GM21515 (cell line): ENCODE measurements at regions not wholly inside any gene's neighbourhood (a gene's known extent, or its start where the extent isn't known, plus 50 kb on each side); places are given as distances from the start of the nearest gene placed in this dataset.

ENCODE experiments used
- ATAC-seq: cut with Tn5 transposase; IDR thresholded peaks from one replicate; pipeline ENCODE4 v1.9.1; 2021; ENCODE audit not compliant: unreplicated experiment

GRCh38 chr1:93815366-93816110 is 63.5 kb downstream of the DNTTIP2 start:
- ATAC-seq: no peak

DNA sequence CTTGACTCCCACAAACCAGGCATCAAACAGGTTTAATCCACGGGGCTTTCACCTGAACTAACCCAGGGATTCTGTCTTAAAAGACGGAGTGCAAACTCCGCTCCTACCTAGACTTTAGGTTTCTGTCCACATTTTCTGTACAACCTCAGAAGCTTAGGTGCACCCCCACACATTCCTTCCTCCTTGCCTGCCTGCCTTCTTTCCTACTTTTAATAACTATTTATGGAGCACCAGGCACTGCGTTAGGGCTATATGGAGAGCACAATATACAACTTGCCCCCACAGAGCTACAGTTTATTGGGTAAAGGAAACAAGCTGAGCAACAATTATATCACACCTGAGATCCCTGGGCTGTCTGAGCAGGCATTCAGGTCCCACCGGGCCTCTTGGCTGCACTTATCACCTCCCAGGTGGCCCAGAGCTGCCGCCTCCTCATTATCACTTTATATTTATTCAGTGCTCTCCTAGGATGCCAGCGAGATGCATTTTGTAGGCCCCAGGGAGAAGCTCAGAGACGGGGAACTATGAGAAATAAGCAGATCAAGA is 64.1 kb downstream of the DNTTIP2 start:
- no peak for ATAC-seq

DNA sequence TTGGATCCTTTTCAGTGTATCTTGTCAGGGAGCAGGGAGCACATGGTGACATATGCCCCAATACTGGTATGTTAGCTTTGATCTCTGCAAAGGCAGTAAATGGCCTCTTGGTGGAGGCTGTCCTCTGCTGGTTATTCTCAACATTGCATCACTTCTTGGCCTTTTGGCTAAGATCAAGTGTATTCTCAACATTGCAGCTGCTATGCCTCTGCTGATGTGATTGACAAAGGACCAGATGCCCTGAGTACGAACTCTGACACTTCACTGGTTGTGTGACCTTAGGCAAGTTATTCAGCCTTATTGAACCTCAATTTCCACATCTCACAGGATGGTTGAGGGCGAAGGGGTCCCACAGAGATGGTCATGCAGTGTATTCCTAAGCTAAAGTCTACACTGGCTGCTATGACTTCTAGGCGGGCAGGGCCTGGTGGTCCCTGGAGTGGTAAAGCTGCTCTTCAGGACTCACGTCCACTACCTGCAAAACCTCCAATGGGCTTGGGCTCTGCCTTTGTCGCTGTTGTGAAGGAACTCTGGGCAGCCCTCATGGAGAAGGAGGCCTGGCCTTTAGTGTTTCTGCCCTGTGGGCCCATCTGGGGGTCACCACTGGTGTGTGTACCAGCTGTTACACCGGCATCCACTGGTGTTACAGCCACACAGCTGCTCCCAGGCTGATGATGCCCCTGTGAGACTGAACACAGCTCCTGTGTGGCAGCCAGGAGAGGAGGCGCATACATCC is 64.8 kb downstream of the DNTTIP2 start:
- ATAC-seq: peak; percentile 84

DNA sequence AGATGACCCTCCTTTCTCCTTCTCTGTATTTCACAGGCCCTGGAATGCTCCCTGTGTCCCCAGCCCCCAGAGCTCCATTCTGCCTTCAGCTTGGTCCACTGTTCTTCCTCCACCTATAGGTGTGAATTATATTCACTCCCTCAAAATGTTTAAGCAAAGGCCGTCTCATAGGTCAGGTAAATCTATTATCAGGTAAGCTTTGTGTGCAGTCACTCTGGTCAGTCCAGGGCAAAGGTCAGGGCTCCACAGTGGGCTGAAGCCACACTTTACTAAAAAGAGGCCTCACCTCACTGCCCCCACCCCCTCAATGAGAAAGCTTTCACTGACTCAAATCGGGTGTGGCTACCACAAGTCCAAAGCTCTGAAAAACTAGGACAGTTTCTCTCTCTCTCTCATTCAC is 65.9 kb downstream of the DNTTIP2 start:
- no peak for ATAC-seq

GRCh38 chr1:93811326-93812065 is 67.5 kb downstream of the DNTTIP2 start:
- ATAC-seq: no peak

GRCh38 chr1:93810316-93810715 is 68.7 kb downstream of the DNTTIP2 start:
- ATAC-seq: no peak

- no peak for ATAC-seq
Measured at GRCh38 chr1:93808871-93809270, 70.1 kb downstream of the DNTTIP2 start.

DNA sequence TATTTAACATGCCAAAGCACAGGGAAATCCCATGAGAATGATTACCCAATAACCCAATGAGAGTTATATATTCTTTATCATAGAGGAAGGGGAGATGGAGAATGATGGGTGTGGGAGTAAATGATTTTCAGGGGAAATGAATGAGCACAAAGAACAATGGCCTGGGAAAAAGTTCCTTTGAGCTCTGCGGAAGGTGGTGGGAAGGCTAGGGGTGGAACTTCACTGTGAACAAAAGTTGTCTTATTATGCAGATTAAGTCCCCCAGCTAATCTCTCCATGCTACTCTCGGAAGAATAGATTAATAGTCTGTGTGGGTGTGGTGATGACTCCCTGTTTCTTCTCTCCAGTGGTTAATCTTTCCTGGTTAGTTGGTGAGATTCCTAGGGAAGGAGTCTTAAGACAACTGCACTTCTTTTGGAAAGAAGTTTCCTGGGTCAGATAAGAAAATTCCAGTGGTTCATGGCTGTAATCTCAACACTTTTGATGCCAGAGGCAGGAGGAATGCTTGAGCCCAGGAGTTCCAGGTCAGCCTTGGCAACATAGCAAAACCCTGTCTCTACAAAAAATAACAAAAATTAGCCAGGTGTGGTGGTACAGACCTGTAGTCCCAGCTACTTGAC is 71.6 kb downstream of the DNTTIP2 start:
- ATAC-seq: no peak

- ATAC-seq: no peak
Measured at GRCh38 chr1:93805027-93805610, 73.9 kb downstream of the DNTTIP2 start.

DNA sequence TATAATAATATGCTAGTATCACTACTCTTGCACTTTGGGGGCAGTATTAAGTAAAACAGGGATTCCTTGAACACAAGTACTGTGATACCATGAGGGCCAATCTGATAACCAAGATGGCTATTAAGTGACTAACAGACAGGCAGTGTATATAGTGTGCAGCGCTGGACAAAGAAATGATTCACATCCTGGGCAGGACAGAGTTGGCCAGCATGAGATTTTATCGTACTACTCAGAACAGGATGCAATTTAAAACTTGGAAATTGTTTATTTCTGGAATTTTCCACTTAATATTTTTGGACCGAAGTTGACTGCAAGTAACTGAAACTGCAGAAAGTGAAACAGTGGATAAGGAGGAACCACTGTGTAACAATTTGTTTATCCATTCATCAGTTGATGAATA is 74.6 kb downstream of the DNTTIP2 start:
- no peak for ATAC-seq

DNA sequence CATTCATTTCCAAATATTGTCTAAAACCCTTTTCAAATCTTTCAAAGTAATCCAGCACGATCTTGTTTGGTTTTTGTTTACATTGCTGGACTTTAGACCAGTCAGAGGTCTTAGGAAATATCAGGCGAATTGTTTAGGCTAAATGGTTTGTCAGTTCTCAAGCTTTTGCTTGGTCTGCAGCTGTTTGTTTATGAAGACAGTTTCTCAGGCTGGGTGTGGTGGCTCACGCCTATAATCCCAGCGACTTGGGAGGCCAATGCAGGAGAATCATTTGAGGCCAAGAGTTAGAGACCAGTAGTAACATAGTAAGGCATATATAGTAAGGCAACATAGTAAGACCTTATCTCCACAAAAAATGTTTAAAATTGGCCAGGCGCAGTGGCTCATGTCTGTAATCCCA is 77.5 kb downstream of the DNTTIP2 start:
- ATAC-seq: no peak

- no peak for ATAC-seq
Measured at GRCh38 chr1:93800856-93801255, 78.2 kb downstream of the DNTTIP2 start.

DNA sequence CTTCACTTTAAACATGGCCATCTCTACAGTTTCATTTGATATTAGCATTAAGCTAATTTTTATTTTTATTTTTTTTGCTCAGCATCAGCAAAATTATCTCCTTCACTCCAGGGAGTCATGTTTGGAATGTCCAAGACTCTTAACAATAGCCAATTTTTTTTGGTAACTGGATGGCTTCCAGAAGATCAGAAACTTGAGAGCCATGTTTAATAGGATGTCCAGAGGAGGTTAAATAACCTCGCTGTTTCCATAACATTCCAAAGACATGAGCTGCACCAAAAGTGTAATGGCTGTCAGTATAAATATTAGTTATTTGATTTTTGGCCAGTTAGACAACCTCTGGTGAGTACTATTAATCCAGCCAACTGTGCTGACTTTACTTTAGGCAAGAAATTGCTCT is 80.7 kb downstream of the DNTTIP2 start:
- no peak for ATAC-seq

DNA sequence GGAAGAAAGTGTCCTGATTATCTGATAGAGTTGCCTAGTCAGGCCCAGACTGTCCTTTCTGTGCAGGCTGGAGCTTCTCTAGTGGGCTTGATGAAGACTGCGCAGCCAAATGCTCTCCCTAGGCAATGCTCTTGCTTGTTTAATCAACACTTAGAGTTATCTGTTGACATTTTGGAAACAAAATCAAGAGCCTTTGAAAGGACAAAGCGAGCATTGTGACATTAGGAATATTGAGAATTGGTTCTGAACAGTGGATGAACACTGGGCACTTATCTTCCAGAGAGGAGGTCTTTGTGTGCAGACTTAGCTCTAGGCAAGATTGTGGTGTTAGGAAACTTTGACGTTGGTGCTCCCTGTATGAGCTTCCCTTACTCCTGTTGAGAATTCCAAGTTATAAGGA is 94.5 kb downstream of the DNTTIP2 start:
- ATAC-seq: no peak

- no peak for ATAC-seq
Measured at GRCh38 chr1:93783876-93784275, 95.1 kb downstream of the DNTTIP2 start.

DNA sequence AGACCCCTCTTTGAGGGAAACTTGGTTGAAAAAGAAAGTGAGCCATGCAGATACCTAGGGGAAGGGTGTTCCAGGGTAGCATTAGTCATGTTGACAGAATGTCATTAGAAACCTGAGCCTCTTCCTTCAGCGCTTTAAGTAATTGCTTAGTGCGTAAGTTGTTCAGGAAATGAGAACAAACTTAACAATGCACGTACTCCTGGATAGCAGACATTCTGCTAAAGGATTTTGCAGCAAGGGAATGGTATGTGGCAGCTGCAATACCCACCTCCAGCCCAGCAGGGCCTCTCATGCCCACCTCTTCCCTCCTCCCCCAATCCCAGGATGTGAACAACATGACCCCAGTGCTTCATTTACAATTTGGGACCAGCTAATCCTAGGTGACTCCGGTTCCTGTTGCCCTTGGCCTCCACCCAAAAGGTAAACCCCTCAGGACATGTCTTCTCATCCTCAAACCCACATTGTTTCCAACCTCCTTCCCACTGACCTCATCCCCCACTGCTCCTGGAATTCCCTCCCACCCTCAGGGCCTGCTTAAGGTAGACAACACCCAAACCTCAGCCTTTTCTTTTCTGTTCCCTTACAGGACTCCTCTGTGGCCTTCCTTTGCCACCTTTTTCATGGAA is 98.0 kb upstream of the BCAR3 start:
- ATAC-seq: no peak

GRCh38 chr1:93778457-93778856 is 96.8 kb upstream of the BCAR3 start:
- ATAC-seq: no peak

- ATAC-seq: no peak
Measured at GRCh38 chr1:93777255-93777654, 95.6 kb upstream of the BCAR3 start.

DNA sequence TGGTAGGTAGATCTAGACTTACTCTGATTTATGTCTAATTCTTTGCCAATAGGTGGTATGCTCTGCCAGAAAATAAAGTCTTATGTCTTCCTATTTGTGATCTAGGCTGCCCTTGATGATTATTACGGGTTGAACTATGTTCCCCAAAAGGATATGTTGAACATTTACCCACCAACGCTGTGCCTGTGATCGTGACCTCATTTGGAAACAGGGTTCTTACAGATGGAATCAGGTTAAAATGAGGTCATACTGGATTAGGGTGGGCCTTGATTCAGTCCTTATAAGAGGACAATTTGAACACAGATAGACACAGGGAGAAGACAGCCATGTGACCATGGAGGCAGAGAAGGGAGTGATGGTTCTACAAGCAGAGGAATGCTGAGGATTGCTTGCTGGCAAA is 95.1 kb upstream of the BCAR3 start:
- ATAC-seq: no peak

- no peak for ATAC-seq
Measured at GRCh38 chr1:93775224-93775623, 93.6 kb upstream of the BCAR3 start.
